Peyer's patch (tissue), 4 donors: ENCODE measurements at regions not wholly inside any gene's neighbourhood (a gene's known extent, or its start where the extent isn't known, plus 50 kb on each side); places are given as distances from the start of the nearest gene placed in this dataset.
"Not testable (repeated sequence)": the region's sequence is repeated elsewhere in the genome, so short reads cannot be mapped to it uniquely, and the experiment has no call there.

ENCODE experiments used
- POLR2A ChIP-seq, 2 donors: fragments of 450-650 bp; IDR thresholded peaks; one replicate each; pipeline ENCODE4 v1.5.1; 2017; ENCODE audit warnings: antibody characterized with exemption in 2 of 2, mild to moderate bottlenecking in 2 of 2, moderate library complexity in 2 of 2
- TF ChIP-seq, protein P1 (sequence below), 6 experiments: fragments of 450-650 bp in 4 of 6; fragments of 200-600 bp in 2 of 6; sonication (generic) in 1 of 6; IDR thresholded peaks; one replicate each; pipeline ENCODE4 v1.5.1; 2017 to 2019; ENCODE audit warnings: antibody characterized with exemption in 6 of 6, mild to moderate bottlenecking in 3 of 6, moderate library complexity in 1 of 6

DNA sequence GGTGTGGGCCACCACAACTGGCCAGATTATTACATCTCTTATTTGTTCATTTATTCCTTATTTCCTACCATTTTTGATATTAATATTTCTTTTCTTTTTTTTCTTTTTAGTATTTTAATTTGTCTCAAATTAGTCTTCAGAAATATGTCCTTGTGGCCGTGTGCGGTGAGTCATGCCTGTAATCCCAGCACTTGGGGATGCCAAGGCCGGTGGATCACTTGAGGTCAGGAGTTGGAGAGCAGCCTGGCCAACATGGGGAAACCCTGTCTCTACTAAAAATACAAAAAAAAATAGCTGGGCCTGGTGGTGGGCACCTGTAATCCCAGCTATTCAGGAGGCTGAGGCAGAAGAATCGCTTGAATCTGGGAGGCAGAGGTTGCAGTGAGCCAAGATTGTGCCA lies 376.2 kb upstream of the AGA start:
- TF ChIP-seq POLR2A (IDR thresholded peaks at IDR 0.05), result not testable (repeated sequence)
- TF ChIP-seq, protein P1, sequence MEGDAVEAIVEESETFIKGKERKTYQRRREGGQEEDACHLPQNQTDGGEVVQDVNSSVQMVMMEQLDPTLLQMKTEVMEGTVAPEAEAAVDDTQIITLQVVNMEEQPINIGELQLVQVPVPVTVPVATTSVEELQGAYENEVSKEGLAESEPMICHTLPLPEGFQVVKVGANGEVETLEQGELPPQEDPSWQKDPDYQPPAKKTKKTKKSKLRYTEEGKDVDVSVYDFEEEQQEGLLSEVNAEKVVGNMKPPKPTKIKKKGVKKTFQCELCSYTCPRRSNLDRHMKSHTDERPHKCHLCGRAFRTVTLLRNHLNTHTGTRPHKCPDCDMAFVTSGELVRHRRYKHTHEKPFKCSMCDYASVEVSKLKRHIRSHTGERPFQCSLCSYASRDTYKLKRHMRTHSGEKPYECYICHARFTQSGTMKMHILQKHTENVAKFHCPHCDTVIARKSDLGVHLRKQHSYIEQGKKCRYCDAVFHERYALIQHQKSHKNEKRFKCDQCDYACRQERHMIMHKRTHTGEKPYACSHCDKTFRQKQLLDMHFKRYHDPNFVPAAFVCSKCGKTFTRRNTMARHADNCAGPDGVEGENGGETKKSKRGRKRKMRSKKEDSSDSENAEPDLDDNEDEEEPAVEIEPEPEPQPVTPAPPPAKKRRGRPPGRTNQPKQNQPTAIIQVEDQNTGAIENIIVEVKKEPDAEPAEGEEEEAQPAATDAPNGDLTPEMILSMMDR (IDR thresholded peaks at IDR 0.05), result not testable (repeated sequence)
